BLaER1 (cell line): ENCODE measurements at regions not wholly inside any gene's neighbourhood (a gene's known extent, or its start where the extent isn't known, plus 50 kb on each side); places are given as distances from the start of the nearest gene placed in this dataset.
"Not testable (repeated sequence)": the region's sequence is repeated elsewhere in the genome, so short reads cannot be mapped to it uniquely, and the experiment has no call there.

Source experiments
- H3K27ac ChIP-seq: shearing (Covaris generic); formaldehyde crosslinking; 2 replicates; pipeline ENCODE4 v1.8.1; 2022
- H3K27me3 ChIP-seq: shearing (Covaris generic); formaldehyde crosslinking; 2 replicates; pipeline ENCODE4 v1.8.1; 2022
- H3K36me3 ChIP-seq: shearing (Covaris generic); formaldehyde crosslinking; 2 replicates; pipeline ENCODE4 v1.8.1; 2022
- H3K4me1 ChIP-seq: shearing (Covaris generic); formaldehyde crosslinking; 2 replicates; pipeline ENCODE4 v1.8.1; 2022
- H3K4me2 ChIP-seq: shearing (Covaris generic); formaldehyde crosslinking; 2 replicates; pipeline ENCODE4 v1.8.1; 2022
- H3K4me3 ChIP-seq: shearing (Covaris generic); formaldehyde crosslinking; 2 replicates; pipeline ENCODE4 v1.8.1; 2022
- H3K9ac ChIP-seq: shearing (Covaris generic); formaldehyde crosslinking; 2 replicates; pipeline ENCODE4 v1.8.1; 2022
- H3K9me3 ChIP-seq: shearing (Covaris generic); formaldehyde crosslinking; 2 replicates; pipeline ENCODE4 v1.8.1; 2022
- H4K20me1 ChIP-seq: shearing (Covaris generic); formaldehyde crosslinking; 2 replicates; pipeline ENCODE4 v1.8.1; 2022
- Cebpa-rat ChIP-seq: shearing (Covaris generic); IDR thresholded peaks from 2 replicates; pipeline ENCODE4 v1.8.1; 2022

DNA sequence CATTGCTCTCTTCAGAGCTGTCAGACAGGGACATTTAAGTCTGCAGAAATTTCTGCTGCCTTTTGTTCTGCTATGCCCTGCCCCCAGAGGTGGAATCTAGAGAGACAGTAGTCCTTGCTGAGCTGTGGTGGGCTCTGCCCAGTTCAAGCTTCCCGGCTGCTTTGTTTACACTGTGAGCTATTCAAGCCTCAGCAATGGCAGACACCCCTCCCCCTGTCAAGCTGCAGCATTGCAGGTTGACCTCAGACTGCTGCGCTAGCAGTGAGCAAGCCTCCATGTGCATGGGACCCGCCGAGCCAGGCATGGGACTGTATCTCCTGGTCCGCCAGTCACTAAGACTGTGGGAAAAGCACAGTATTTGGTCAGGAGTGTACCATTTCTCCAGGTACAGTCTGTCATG lies 53.6 kb upstream of the MAPK10 start:
- not testable (repeated sequence) for H3K27me3 ChIP-seq, H3K27ac ChIP-seq, H3K36me3 ChIP-seq, H3K4me1 ChIP-seq, H3K4me2 ChIP-seq, H3K9ac ChIP-seq, H4K20me1 ChIP-seq, H3K9me3 ChIP-seq, H3K4me3 ChIP-seq

DNA sequence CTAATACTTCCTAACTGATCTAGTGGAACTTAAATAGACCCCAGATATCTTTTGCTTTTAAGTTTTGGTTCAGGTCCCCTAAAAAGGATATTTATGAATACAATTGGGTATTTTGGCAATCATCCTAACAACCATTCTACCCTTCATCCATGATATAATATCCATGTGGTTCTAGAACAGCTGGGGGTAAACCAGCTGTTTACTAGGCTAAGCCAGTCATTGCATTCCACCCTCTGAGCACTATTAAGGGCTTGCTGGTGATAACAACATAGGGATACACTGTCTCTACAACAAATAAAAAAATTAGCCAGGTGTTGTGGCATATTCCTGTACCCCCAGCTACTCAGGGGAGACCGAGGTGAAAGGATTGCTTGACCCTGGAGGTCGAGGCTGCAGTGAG lies 54.8 kb upstream of the MAPK10 start:
- Histone ChIP-seq H3K27ac (no peak overlapping the region), H3K4me1 (no peaks in the 10 kb centered on the region), H3K27me3 (no peaks in the 10 kb centered on the region), H3K36me3 (no peaks in the 10 kb centered on the region), H4K20me1 (no peaks in the 10 kb centered on the region), H3K4me2 (no peak overlapping the region), H3K9me3 (0 out of 2 replicates have a peak, but pooled peaks cover 4% of the 10 kb centered on the region), H3K4me3 (no peak overlapping the region), H3K9ac (no peak overlapping the region)
- no peak for TF ChIP-seq Cebpa-rat

DNA sequence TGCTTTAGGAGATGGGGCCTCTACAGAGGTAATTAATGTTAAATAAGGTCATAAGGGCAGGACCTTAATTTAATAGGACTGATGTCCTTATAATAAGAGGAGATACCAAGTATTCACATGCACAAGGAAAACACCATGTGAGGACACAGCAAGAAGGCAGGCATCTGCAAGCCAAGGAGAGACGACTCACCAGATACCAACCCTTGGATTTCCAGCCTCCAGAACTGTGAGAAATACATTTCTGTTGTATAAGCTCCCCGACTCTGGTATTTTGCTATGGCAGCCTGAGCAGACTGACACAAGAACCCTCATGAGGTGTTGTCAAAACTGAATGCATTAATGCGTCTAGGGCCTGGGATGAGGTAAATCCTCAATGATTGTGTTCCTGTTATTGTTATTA lies 56.2 kb upstream of the MAPK10 start:
- no peak overlapping the region for H3K4me2 ChIP-seq
- H4K20me1 ChIP-seq, result no peaks in the 10 kb centered on the region
- H3K27me3 ChIP-seq, result no peaks in the 10 kb centered on the region
- H3K36me3 ChIP-seq, result no peaks in the 10 kb centered on the region
- no peaks in the 10 kb centered on the region for H3K4me1 ChIP-seq
- TF ChIP-seq Cebpa-rat, result no peak
- H3K9ac ChIP-seq, result no peak overlapping the region
- no peak overlapping the region for H3K4me3 ChIP-seq
- H3K9me3 ChIP-seq, result 0 out of 2 replicates have a peak, but pooled peaks cover 4% of the 10 kb centered on the region
- no peak overlapping the region for H3K27ac ChIP-seq

DNA sequence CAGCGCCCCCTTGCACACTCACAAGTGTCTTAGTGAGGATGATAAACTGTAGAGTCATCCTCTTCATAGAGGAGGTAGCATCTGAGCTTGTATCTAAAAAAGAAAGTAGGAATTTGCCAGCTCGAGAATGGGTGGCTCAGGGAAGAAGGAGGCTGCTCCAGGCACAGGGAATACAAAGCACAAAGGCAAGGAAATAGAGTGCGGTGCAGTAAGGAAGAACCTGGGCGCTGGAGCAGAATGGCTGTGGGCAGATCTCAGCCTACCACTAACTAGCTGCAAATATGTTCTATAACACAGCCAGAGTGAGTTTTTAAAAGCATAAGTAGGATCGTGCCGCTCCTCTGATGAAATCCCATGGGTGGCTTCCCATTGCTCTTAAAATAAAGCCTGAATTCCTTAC lies 61.6 kb upstream of the MAPK10 start:
- Histone ChIP-seq H3K9me3 (no peaks in the 10 kb centered on the region), H3K4me2 (no peak overlapping the region), H3K27ac (no peak overlapping the region), H4K20me1 (no peaks in the 10 kb centered on the region), H3K4me3 (no peak overlapping the region), H3K4me1 (no peaks in the 10 kb centered on the region), H3K36me3 (no peaks in the 10 kb centered on the region), H3K9ac (no peak overlapping the region), H3K27me3 (no peaks in the 10 kb centered on the region)
- no peak for TF ChIP-seq Cebpa-rat

DNA sequence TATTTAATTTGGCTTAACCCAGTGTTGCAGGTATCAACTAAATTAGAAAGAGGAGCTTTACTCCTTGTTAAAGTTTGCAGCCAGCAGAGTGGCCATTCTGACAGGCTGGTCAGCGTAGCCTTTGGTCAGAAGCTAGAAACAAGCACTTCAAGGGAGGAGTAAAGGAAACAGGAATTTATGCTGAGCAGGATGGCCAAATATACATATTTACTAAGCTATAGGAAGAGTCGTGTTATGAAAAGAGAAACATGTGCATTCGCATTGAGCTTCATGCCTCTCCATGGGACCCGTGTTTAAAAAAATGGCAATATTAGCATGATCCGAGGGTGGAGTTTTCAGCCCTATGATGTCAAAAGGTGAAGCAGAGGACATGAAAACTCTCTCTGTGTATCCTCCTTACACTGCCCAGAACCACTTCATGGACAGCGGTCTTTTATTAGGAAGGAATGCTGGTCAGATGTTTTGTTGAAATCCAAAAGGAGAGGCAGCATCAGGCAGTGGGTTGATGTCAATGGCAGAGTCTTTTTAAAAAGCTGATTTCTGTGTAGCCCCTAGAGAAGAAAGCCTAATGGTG lies 71.8 kb upstream of the MAPK10 start:
- Histone ChIP-seq H3K4me3 (no peak overlapping the region), H3K36me3 (no peaks in the 10 kb centered on the region), H3K27me3 (no peaks in the 10 kb centered on the region), H3K4me2 (no peak overlapping the region), H4K20me1 (no peaks in the 10 kb centered on the region), H3K9ac (no peak overlapping the region), H3K4me1 (no peaks in the 10 kb centered on the region), H3K27ac (no peak overlapping the region), H3K9me3 (no peaks in the 10 kb centered on the region)
- TF ChIP-seq Cebpa-rat, result no peak

DNA sequence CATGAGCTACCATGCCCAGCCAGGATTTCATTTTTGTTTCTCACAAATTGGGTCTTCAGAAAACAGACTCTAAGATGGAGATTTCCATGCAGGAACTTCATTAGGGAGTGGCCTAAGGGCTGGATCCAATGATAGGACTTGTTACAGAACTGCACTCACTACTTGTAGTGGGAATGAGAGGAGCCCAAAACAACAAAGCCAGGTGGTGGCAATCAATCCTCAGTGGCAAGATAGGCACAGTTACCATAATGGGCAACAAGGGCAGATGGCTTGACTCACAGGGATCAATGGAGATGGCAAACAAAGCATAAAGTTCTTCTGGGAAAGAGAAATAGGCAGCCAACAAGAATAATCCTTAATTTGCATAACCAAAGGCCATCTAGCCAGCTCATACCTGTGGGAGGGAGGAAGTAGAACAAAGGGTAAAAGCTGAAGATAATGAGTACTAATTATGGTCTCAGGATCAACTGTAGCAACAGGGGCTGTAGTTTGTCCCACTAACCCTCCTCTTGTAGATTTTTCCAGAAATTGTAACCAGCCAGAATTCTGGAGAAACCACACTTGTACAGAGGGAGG lies 72.8 kb upstream of the MAPK10 start:
- Histone ChIP-seq H3K4me2 (no peak overlapping the region), H3K4me3 (no peak overlapping the region), H3K27ac (no peak overlapping the region), H4K20me1 (no peaks in the 10 kb centered on the region), H3K27me3 (no peaks in the 10 kb centered on the region), H3K4me1 (no peaks in the 10 kb centered on the region), H3K9me3 (no peaks in the 10 kb centered on the region), H3K9ac (no peak overlapping the region), H3K36me3 (no peaks in the 10 kb centered on the region)
- TF ChIP-seq Cebpa-rat, result no peak

DNA sequence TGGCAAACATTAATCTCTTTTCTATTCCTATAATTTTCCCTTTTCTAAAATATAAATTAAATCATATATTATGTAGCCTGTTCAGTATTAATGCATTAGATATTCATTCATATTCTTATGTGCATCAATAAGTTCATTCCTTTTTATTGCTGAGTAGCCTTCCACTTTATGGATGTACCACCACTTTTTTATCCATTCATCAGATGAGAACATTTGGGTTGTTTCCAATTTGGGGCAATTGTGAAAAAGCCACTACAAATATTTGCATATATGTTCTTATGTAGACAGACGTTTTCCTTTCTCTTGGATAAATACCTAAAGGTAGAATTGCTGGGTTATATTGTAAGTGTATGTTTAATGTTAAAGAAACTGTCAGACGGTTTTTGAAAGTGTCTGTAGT lies 79.4 kb upstream of the MAPK10 start:
- Histone ChIP-seq H3K27ac (no peak overlapping the region), H3K4me3 (no peak overlapping the region), H3K36me3 (no peaks in the 10 kb centered on the region), H3K4me2 (no peak overlapping the region), H4K20me1 (no peaks in the 10 kb centered on the region), H3K27me3 (no peaks in the 10 kb centered on the region), H3K4me1 (peaks cover 22% of the 10 kb centered on the region), H3K9ac (no peak overlapping the region), H3K9me3 (no peaks in the 10 kb centered on the region)
- TF ChIP-seq Cebpa-rat, result no peak

DNA sequence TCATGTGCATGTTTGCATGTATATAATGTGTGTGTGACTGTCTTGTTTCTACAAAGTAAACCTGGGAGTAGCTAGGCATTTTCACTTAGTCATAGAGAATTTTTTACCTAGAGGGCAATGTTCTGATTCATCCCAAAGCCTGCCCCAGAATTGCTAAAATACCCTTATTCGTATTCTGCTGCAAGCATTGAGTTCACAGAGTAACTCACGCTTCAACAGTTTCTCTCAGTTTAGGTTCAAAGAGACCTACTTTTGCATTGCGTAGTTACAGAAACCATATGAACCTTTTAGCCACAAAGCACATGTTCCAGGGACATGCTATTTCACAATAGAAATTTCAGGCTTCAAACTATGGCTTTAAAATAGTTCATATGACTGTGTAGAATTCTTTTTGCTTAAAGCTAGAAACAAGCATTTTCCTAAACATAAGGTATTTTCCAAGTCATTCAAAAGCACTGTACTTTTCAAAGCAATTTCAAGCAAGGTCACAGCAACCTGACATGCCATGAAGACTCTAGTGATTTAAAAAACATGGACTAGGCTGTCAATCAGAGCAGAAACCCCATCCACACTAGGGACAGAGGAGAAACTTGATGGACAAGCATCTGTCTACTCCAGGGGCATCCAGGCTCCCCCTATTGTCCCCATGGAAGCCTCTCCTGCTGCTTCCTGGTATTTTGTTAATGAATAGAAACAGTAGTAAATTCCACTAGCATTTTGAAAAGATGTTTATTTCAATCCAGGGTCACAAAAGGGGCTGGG lies 81.5 kb upstream of the MAPK10 start:
- no peak overlapping the region for H3K9ac ChIP-seq
- no peak overlapping the region for H3K4me2 ChIP-seq
- no peak overlapping the region for H3K4me3 ChIP-seq
- H4K20me1 ChIP-seq, result no peaks in the 10 kb centered on the region
- peaks cover 22% of the 10 kb centered on the region for H3K4me1 ChIP-seq
- no peaks in the 10 kb centered on the region for H3K36me3 ChIP-seq
- no peaks in the 10 kb centered on the region for H3K27me3 ChIP-seq
- TF ChIP-seq Cebpa-rat, result no peak
- H3K27ac ChIP-seq, result no peak overlapping the region
- H3K9me3 ChIP-seq, result no peaks in the 10 kb centered on the region

DNA sequence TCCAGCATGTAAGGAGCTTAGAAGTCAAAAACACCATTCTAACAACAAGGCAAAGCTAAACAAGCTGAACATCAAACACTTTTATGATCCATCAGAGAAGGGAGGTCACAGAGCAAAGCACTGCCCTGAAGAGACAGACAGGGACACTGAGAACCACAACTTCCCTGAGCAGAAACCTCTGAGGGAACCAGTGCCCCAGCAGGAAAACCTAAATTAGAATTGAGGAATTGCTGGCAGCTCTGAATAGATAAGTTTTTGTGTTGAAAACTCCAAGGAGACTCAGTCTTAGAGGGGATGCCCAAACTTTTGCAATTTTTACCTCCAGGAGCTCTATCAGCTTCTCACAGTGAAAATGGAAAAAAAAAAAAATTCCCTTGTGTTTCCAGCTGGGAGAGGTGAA lies 83.0 kb upstream of the MAPK10 start:
- Histone ChIP-seq H4K20me1 (no peaks in the 10 kb centered on the region), H3K36me3 (no peaks in the 10 kb centered on the region), H3K9ac (no peak overlapping the region; the same call in 1 of the 2 replicates), H3K4me3 (no peak overlapping the region), H3K9me3 (no peaks in the 10 kb centered on the region), H3K4me2 (peak overlapping the region; percentile 50), H3K4me1 (peaks cover 22% of the 10 kb centered on the region), H3K27ac (no peak overlapping the region), H3K27me3 (no peaks in the 10 kb centered on the region)
- TF ChIP-seq Cebpa-rat, result no peak

DNA sequence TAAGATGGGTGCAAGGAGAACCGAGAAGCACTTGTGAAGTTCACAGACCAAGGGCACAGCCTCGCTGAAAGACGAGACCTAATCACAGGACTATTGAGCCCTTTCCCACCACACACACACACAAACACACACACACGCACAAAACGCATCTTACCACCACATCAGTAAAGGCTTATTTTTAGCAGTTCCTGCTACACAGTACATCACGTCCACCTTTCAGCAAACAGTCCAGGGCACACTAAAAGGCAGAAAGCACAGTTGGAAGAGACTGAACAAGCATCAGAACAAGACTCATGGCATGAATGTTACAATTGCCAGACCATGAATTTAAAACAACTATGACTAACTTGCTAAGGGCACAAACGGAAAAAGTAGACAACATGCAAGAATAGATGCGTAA lies 83.6 kb upstream of the MAPK10 start:
- H4K20me1 ChIP-seq, result no peaks in the 10 kb centered on the region
- H3K27me3 ChIP-seq, result no peaks in the 10 kb centered on the region
- H3K27ac ChIP-seq, result no peak overlapping the region
- H3K36me3 ChIP-seq, result no peaks in the 10 kb centered on the region
- peaks cover 22% of the 10 kb centered on the region for H3K4me1 ChIP-seq
- peak overlapping the region; percentile 50 for H3K4me2 ChIP-seq
- no peak overlapping the region for H3K9ac ChIP-seq
- TF ChIP-seq Cebpa-rat, result no peak
- no peak overlapping the region for H3K4me3 ChIP-seq
- no peaks in the 10 kb centered on the region for H3K9me3 ChIP-seq
